ENCODE measurements at regions not wholly inside any gene's neighbourhood (a gene's known extent, or its start where the extent isn't known, plus 50 kb on each side); places are given as distances from the start of the nearest gene placed in this dataset.

GRCh38 chr9:88076286-88077070, 61.8 kb downstream of the SPATA31C2 start:
- peak; percentile 10 for TF ChIP-seq POLR2A (IDR thresholded peaks at IDR 0.05)
- peak in 1 of 4 experiments; percentile 4 for TF ChIP-seq CTCF (IDR thresholded peaks at IDR 0.05)
- no peak for TF ChIP-seq POLR2AphosphoS5 (IDR thresholded peaks at IDR 0.05)
